Fibroblast of lung (primary cell): ENCODE measurements at regions not wholly inside any gene's neighbourhood (a gene's known extent, or its start where the extent isn't known, plus 50 kb on each side); places are given as distances from the start of the nearest gene placed in this dataset.

Experiments used
- DNase-seq, 2 donors: peaks; one replicate each; pipeline versions ENCODE4 v3.0.0 to v3.0.0-alpha.2; 2010; ENCODE audit warnings: low read depth in 2 of 2
- H2AFZ ChIP-seq: 2 replicates; pipeline ENCODE4 v1.5.1; 2012; ENCODE audit warnings: low read length, control low read depth, inconsistent platforms
- H3K27ac ChIP-seq: 2 replicates; pipeline ENCODE4 v1.5.1; 2011; ENCODE audit warnings: low read length, control low read depth; ENCODE audit not compliant: insufficient read depth
- H3K27me3 ChIP-seq: 2 replicates; pipeline ENCODE4 v1.5.1; 2011; ENCODE audit warnings: mild to moderate bottlenecking, low read length; ENCODE audit not compliant: control insufficient read depth, insufficient read depth
- H3K36me3 ChIP-seq: 2 replicates; pipeline ENCODE4 v1.5.1; 2011; ENCODE audit warnings: low read length; ENCODE audit not compliant: control insufficient read depth, insufficient read depth
- H3K4me1 ChIP-seq: 2 replicates; pipeline ENCODE4 v1.5.1; 2011; ENCODE audit warnings: low read length; ENCODE audit not compliant: control insufficient read depth, insufficient read depth; ENCODE audit errors: extremely low read depth
- H3K4me2 ChIP-seq: 2 replicates; pipeline ENCODE4 v1.5.1; 2011; ENCODE audit warnings: low read length, control low read depth; ENCODE audit not compliant: insufficient read depth; ENCODE audit errors: extremely low read depth
- H3K4me3 ChIP-seq, 4 experiments: fragments of 200-600 bp in 1 of 4; sonication (generic) in 1 of 4; replicated peaks in 1 of 4; 2 replicates each; pipeline ENCODE4 v1.5.1; 2011 to 2016; ENCODE audit warnings: low read length in 4 of 4, low read depth in 3 of 4, mild to moderate bottlenecking in 3 of 4, control low read depth in 2 of 4, inconsistent platforms in 1 of 4, mixed read lengths in 1 of 4; ENCODE audit not compliant: insufficient read depth in 1 of 4; ENCODE audit errors: control extremely low read depth in 1 of 4
- H3K79me2 ChIP-seq: 2 replicates; pipeline ENCODE4 v1.5.1; 2012; ENCODE audit warnings: mild to moderate bottlenecking, low read length, inconsistent platforms; ENCODE audit not compliant: control insufficient read depth, insufficient read depth
- H3K9ac ChIP-seq: 2 replicates; pipeline ENCODE4 v1.5.1; 2011; ENCODE audit warnings: mild to moderate bottlenecking, low read length, control low read depth; ENCODE audit not compliant: insufficient read depth
- H3K9me3 ChIP-seq: 2 replicates; pipeline ENCODE4 v1.5.1; 2012; ENCODE audit warnings: low read depth, low read length; ENCODE audit not compliant: control insufficient read depth, insufficient read depth
- H4K20me1 ChIP-seq: 2 replicates; pipeline ENCODE4 v1.5.1; 2011; ENCODE audit warnings: low read length; ENCODE audit not compliant: control insufficient read depth, insufficient read depth; ENCODE audit errors: extremely low read depth
- CTCF ChIP-seq, 2 donors: IDR thresholded peaks in 1 of 2; conservative IDR thresholded peaks in 1 of 2; 1 replicate in 1 of 2; 2 replicates in 1 of 2; pipeline ENCODE4 v1.5.1; 2011 to 2012; ENCODE audit warnings: low read length in 2 of 2, control low read depth in 1 of 2, inconsistent platforms in 1 of 2, low read depth in 1 of 2, mild to moderate bottlenecking in 1 of 2
- EZH2 ChIP-seq: IDR thresholded peaks from 2 replicates; pipeline ENCODE4 v1.5.1; 2012; ENCODE audit warnings: low read length, control low read depth, mild to moderate bottlenecking; ENCODE audit errors: missing control alignments

GRCh38 chr2:66034467-66034866 is 400.5 kb upstream of the MEIS1 start:
- H3K9ac ChIP-seq = no peak overlapping the region
- no peak overlapping the region for H3K27ac ChIP-seq
- no peaks in the 10 kb centered on the region for H3K36me3 ChIP-seq
- H4K20me1 ChIP-seq = no peaks in the 10 kb centered on the region
- DNase-seq = peak in 1 of 2 donors; percentile 15
- no peaks in the 10 kb centered on the region for H3K79me2 ChIP-seq
- no peak overlapping the region for H3K4me2 ChIP-seq
- no peak overlapping the region for H3K4me3 ChIP-seq
- H3K9me3 ChIP-seq = no peaks in the 10 kb centered on the region
- no peak overlapping the region for H2AFZ ChIP-seq
- no peak for TF ChIP-seq EZH2
- H3K4me1 ChIP-seq = no peaks in the 10 kb centered on the region
- no peaks in the 10 kb centered on the region for H3K27me3 ChIP-seq

- no peak overlapping the region for H2AFZ ChIP-seq
Observed at GRCh38 chr2:66032226-66032775, 402.6 kb upstream of the MEIS1 start.

GRCh38 chr2:66031236-66031635 is 403.7 kb upstream of the MEIS1 start:
- H3K9ac ChIP-seq = no peak overlapping the region
- H3K27ac ChIP-seq = no peak overlapping the region
- no peaks in the 10 kb centered on the region for H3K9me3 ChIP-seq
- no peaks in the 10 kb centered on the region for H4K20me1 ChIP-seq
- DNase-seq = peak in 1 of 2 donors; percentile 2
- H3K4me2 ChIP-seq = no peak overlapping the region
- H3K27me3 ChIP-seq = no peaks in the 10 kb centered on the region
- H3K36me3 ChIP-seq = no peaks in the 10 kb centered on the region
- no peak overlapping the region for H2AFZ ChIP-seq
- H3K4me1 ChIP-seq = no peaks in the 10 kb centered on the region
- H3K4me3 ChIP-seq = no peak overlapping the region
- TF ChIP-seq EZH2 = no peak
- no peak for TF ChIP-seq CTCF (conservative IDR thresholded peaks at IDR 0.05 in 1 of 2, IDR thresholded peaks at IDR 0.05 in 1 of 2; ENCODE audit: low read depth in 1 of 2, low read length in 2 of 2)
- H3K79me2 ChIP-seq = no peaks in the 10 kb centered on the region

More at GRCh38 chr2:66032226-66032775, 402.6 kb upstream of the MEIS1 start:
- no peak for DNase-seq
- no peak overlapping the region for H3K9ac ChIP-seq
- no peaks in the 10 kb centered on the region for H3K9me3 ChIP-seq
- TF ChIP-seq EZH2 (no peak), CTCF (conservative IDR thresholded peaks at IDR 0.05 in 1 of 2, IDR thresholded peaks at IDR 0.05 in 1 of 2; ENCODE audit: low read depth in 1 of 2, low read length in 2 of 2) (no peak)
- H3K4me2 ChIP-seq = no peak overlapping the region
- no peaks in the 10 kb centered on the region for H4K20me1 ChIP-seq
- H3K4me1 ChIP-seq = no peaks in the 10 kb centered on the region
- no peak overlapping the region for H3K4me3 ChIP-seq
- H3K79me2 ChIP-seq = no peaks in the 10 kb centered on the region
- no peaks in the 10 kb centered on the region for H3K27me3 ChIP-seq
- H3K36me3 ChIP-seq = no peaks in the 10 kb centered on the region
- H3K27ac ChIP-seq = no peak overlapping the region
